Inflammatory macrophage (primary cell): ENCODE measurements at regions not wholly inside any gene's neighbourhood (a gene's known extent, or its start where the extent isn't known, plus 50 kb on each side); places are given as distances from the start of the nearest gene placed in this dataset.
"Not testable (repeated sequence)": the region's sequence is repeated elsewhere in the genome, so short reads cannot be mapped to it uniquely, and the experiment has no call there.

Experiments
- DNase-seq, 2 donors: peaks; one replicate each; pipeline ENCODE4 v3.0.0-alpha.2; 2020 to 2022

- DNase-seq, result peak in 1 of 2 donors; percentile 5
These were observed 276.8 kb downstream of the ADGRD1 start for GRCh38 chr12:131230340-131231031.

GRCh38 chr12:131231032-131231980 lies 277.6 kb downstream of the ADGRD1 start:
- no peak for DNase-seq

- peak in 1 of 2 donors; percentile 38 for DNase-seq
These were observed 278.3 kb downstream of the ADGRD1 start for GRCh38 chr12:131232036-131232435.

GRCh38 chr12:131232872-131233271 lies 279.2 kb downstream of the ADGRD1 start:
- DNase-seq, result not testable (repeated sequence)

- not testable (repeated sequence) for DNase-seq
These were observed 280.4 kb downstream of the ADGRD1 start for GRCh38 chr12:131233850-131234789.

- DNase-seq, result not testable (repeated sequence)
These were observed 281.1 kb downstream of the ADGRD1 start for GRCh38 chr12:131234841-131235271.

GRCh38 chr12:131235871-131236271 lies 282.2 kb downstream of the ADGRD1 start:
- DNase-seq, result no peak

- DNase-seq, result no peak
These were observed 285.8 kb downstream of the ADGRD1 start for GRCh38 chr12:131239384-131240094.

GRCh38 chr12:131241517-131241916 lies 287.8 kb downstream of the ADGRD1 start:
- DNase-seq, result no peak

- DNase-seq, result peak; percentile 37 to 38
These were observed 289.2 kb downstream of the ADGRD1 start for GRCh38 chr12:131242741-131243496.

- not testable (repeated sequence) for DNase-seq
These were observed 290.5 kb downstream of the ADGRD1 start for GRCh38 chr12:131244157-131244688.

- DNase-seq, result not testable (repeated sequence)
These were observed 291.5 kb downstream of the ADGRD1 start for GRCh38 chr12:131245161-131245560.

- DNase-seq, result no peak
These were observed 292.1 kb downstream of the ADGRD1 start for GRCh38 chr12:131245564-131246355.

GRCh38 chr12:131247026-131247725 lies 293.5 kb downstream of the ADGRD1 start:
- not testable (repeated sequence) for DNase-seq

- DNase-seq, result not testable (repeated sequence)
These were observed 294.2 kb downstream of the ADGRD1 start for GRCh38 chr12:131247875-131248274.

- peak; percentile 40 to 52 for DNase-seq
These were observed 295.7 kb downstream of the ADGRD1 start for GRCh38 chr12:131249246-131250027.

GRCh38 chr12:131250028-131250950 lies 296.6 kb downstream of the ADGRD1 start:
- DNase-seq, result no peak
